GM23338 (cell line): ENCODE measurements at regions not wholly inside any gene's neighbourhood (a gene's known extent, or its start where the extent isn't known, plus 50 kb on each side); places are given as distances from the start of the nearest gene placed in this dataset.

ENCODE experiments used
- CREB1 ChIP-seq: fragments of 250-450 bp; sonication (Bioruptor Pico); IDR thresholded peaks from 2 replicates; pipeline ENCODE4 v1.5.0; 2020; ENCODE audit warnings: low read depth, mild to moderate bottlenecking, moderate library complexity
- CTCF ChIP-seq, 2 experiments: fragments of 200-600 bp in 1 of 2; sonication (generic) in 1 of 2; conservative IDR thresholded peaks; 2 replicates each; pipeline versions ENCODE4 v1.5.1 to v1.6.1; 2016 to 2017; ENCODE audit warnings: antibody characterized with exemption in 2 of 2, low read depth in 2 of 2, mild to moderate bottlenecking in 2 of 2, moderate library complexity in 1 of 2
- EZH2 ChIP-seq: fragments of 200-600 bp; sonication (generic); IDR thresholded peaks from one replicate; pipeline ENCODE4 v1.8.0; 2017; ENCODE audit warnings: antibody characterized with exemption, mild to moderate bottlenecking, low read depth; ENCODE audit not compliant: unreplicated experiment
- EZH2phosphoT487 ChIP-seq: fragments of 200-600 bp; sonication (generic); IDR thresholded peaks from one replicate; pipeline ENCODE4 v1.8.1; 2018; ENCODE audit warnings: antibody characterized with exemption; ENCODE audit not compliant: unreplicated experiment
- JUNB ChIP-seq: IDR thresholded peaks from one replicate; pipeline ENCODE4 v1.6.1; 2016; ENCODE audit warnings: antibody characterized with exemption; ENCODE audit not compliant: unreplicated experiment
- POLR2AphosphoS5 ChIP-seq: IDR thresholded peaks from 2 replicates; pipeline ENCODE4 v1.6.1; 2016; ENCODE audit warnings: antibody characterized with exemption, low read depth
- REST ChIP-seq: IDR thresholded peaks from one replicate; pipeline ENCODE4 v1.6.1; 2018; ENCODE audit warnings: antibody characterized with exemption; ENCODE audit not compliant: unreplicated experiment
- ZNF114 ChIP-seq: fragments of 250-450 bp; sonication (Bioruptor Pico); IDR thresholded peaks from 2 replicates; pipeline ENCODE4 v1.5.0; 2020; ENCODE audit warnings: mild to moderate bottlenecking, moderate library complexity

GRCh38 chr6:48889429-48889828 is 573.6 kb downstream of the MMUT start:
- TF ChIP-seq EZH2 = no peak
- TF ChIP-seq CTCF (conservative IDR thresholded peaks at IDR 0.05; ENCODE audit: low read depth in 2 of 2) = no peak
- no peak for TF ChIP-seq REST
- no peak for TF ChIP-seq POLR2AphosphoS5
- no peak for TF ChIP-seq CREB1 (CRISPR knock-in tag)
- no peak for TF ChIP-seq ZNF114
- TF ChIP-seq EZH2phosphoT487 = no peak
- TF ChIP-seq JUNB = no peak
